Osteocyte (in vitro differentiated cells): ENCODE measurements at regions not wholly inside any gene's neighbourhood (a gene's known extent, or its start where the extent isn't known, plus 50 kb on each side); places are given as distances from the start of the nearest gene placed in this dataset.

ENCODE experiments used
- DNase-seq: peaks from one replicate; pipeline ENCODE4 v3.0.0; 2021; ENCODE audit warnings: mixed read lengths; ENCODE audit not compliant: unreplicated experiment; ENCODE audit errors: extremely low spot score
- H3K27ac Mint-ChIP-seq: one replicate; pipeline ENCODE4 v1.8.0; 2021; ENCODE audit warnings: mild to moderate bottlenecking, mixed read lengths; ENCODE audit not compliant: unreplicated experiment
- H3K27me3 Mint-ChIP-seq: one replicate; pipeline ENCODE4 v1.8.0; 2021; ENCODE audit warnings: mixed read lengths; ENCODE audit not compliant: unreplicated experiment
- H3K36me3 Mint-ChIP-seq: one replicate; pipeline ENCODE4 v1.8.0; 2021; ENCODE audit warnings: mixed read lengths; ENCODE audit not compliant: unreplicated experiment
- H3K4me1 Mint-ChIP-seq: one replicate; pipeline ENCODE4 v1.8.0; 2021; ENCODE audit warnings: mixed read lengths; ENCODE audit not compliant: unreplicated experiment
- H3K4me3 Mint-ChIP-seq: one replicate; pipeline ENCODE4 v1.8.0; 2021; ENCODE audit warnings: mild to moderate bottlenecking, moderate library complexity, mixed read lengths; ENCODE audit not compliant: unreplicated experiment
- H3K9me3 Mint-ChIP-seq: one replicate; pipeline ENCODE4 v1.8.0; 2021; ENCODE audit warnings: mixed read lengths; ENCODE audit not compliant: unreplicated experiment
- TF ChIP-seq, protein P1 (sequence below): fragments of 200-600 bp; sonication (generic); IDR thresholded peaks from 2 replicates; pipeline ENCODE4 v1.5.0; 2021; ENCODE audit warnings: antibody characterized with exemption, mild to moderate bottlenecking, moderate library complexity

DNA sequence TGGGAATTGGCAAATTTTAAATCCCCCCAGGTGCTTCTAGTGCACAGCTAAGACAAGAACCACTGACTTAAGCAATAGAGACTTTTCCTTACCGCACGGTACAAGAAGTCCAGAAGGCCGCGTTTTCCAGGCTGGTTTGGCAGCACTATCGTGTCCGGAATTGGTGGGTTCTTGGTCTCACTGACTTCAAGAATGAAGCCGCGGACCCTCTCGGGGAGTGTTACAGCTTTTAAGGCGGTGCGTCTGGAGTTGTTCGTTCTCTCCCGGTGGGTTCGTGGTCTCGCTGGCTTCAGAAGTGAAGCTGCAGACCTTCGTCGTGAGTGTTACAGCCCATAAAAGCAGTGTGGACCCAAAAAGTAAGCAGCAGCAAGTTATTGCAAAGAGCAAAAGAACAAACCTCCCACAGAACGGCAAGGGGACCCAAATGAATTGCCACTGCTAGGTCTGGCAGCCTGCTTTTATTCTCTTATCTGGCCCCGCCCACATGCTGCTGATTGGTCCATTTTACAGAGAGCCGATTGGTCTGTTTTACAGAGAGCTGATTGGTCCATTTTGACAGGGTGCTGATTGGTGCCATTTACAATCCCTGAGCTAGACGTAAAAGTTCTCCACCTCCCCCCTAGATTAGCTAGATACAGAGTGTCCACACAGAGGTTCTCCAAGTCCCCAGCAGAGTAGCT lies 264.5 kb downstream of the PREX1 start:
- Mint-ChIP-seq H3K36me3 (no peaks in the 10 kb centered on the region), H3K9me3 (no peaks in the 10 kb centered on the region), H3K27me3 (peaks cover 34% of the 10 kb centered on the region), H3K27ac (no peak overlapping the region), H3K4me3 (no peak overlapping the region), H3K4me1 (no peaks in the 10 kb centered on the region)
- TF ChIP-seq, protein P1, sequence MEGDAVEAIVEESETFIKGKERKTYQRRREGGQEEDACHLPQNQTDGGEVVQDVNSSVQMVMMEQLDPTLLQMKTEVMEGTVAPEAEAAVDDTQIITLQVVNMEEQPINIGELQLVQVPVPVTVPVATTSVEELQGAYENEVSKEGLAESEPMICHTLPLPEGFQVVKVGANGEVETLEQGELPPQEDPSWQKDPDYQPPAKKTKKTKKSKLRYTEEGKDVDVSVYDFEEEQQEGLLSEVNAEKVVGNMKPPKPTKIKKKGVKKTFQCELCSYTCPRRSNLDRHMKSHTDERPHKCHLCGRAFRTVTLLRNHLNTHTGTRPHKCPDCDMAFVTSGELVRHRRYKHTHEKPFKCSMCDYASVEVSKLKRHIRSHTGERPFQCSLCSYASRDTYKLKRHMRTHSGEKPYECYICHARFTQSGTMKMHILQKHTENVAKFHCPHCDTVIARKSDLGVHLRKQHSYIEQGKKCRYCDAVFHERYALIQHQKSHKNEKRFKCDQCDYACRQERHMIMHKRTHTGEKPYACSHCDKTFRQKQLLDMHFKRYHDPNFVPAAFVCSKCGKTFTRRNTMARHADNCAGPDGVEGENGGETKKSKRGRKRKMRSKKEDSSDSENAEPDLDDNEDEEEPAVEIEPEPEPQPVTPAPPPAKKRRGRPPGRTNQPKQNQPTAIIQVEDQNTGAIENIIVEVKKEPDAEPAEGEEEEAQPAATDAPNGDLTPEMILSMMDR: no peak
- DNase-seq: no peak

DNA sequence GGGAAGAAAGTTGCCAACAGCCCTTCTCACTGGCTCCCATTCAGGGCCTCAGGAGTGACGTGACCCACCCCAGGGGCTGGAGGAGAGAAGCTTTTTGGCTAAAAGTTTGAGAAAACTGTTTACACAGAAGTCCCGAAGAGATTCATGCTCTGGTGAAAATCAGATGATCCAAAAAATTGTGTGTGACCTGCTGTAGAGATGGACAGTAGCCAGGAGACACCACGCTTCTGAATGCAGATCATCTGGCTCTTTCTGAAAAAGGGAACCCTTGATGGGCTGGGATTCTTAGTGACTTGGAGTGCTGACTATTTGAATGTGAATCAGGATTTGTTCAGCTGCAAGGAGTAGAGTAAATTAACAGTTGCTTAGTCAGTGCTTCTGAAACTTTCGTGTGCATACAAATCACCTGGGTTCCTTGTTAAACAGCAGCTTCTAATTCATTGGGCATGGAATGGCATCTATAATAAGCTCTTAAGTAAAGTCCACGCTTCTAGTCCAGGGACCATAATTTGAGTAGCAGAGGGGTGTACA lies 265.1 kb downstream of the PREX1 start:
- no peak for DNase-seq
- Mint-ChIP-seq H3K36me3 (no peaks in the 10 kb centered on the region), H3K4me3 (no peak overlapping the region), H3K27ac (no peak overlapping the region), H3K9me3 (no peaks in the 10 kb centered on the region), H3K4me1 (no peaks in the 10 kb centered on the region), H3K27me3 (peaks cover 27% of the 10 kb centered on the region)
- TF ChIP-seq, protein P1: no peak

DNA sequence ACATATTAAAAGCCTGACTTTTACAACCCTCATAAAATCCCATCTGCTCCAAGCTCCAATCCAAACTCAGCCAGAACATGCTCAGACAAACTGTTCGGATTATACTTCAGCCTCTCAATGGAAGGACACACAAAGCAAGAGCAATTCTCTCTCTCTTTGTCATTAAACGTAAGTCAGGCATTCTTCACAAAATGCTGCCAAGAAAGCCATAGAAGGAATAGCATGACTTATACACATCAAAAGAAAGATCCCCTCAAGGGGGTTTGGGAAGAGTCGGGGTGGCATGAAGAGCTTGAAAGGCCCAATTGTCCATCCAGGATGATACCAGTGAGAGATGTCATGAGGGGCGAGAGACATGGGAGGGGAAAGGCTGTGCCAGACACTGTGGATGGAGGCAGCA lies 268.9 kb downstream of the PREX1 start:
- Mint-ChIP-seq H3K36me3 (no peaks in the 10 kb centered on the region), H3K4me3 (no peak overlapping the region), H3K9me3 (no peaks in the 10 kb centered on the region), H3K27ac (no peak overlapping the region), H3K4me1 (no peaks in the 10 kb centered on the region), H3K27me3 (peaks cover 30% of the 10 kb centered on the region)
- TF ChIP-seq, protein P1: no peak
- DNase-seq: no peak

DNA sequence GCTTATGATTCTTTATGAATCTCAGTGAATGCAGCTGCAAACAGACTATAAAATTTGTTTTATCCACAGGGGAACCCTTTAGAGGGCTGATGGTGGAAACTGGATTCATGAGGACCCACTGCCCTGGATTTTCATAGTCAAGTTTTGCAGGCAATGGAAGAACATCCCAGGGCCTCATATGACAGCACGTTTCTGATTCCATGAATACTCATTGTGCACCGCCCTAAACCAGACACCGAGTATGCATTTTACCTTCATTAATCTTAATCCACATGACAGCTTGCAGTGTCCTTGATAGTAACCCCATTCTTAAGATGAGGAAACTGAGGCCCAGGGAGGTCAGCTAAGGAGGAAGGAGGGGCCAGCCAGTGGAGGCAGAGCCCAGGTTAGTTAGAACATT lies 270.4 kb downstream of the PREX1 start:
- Mint-ChIP-seq H3K27ac (no peak overlapping the region), H3K27me3 (peaks cover 40% of the 10 kb centered on the region), H3K9me3 (no peaks in the 10 kb centered on the region), H3K4me3 (no peak overlapping the region), H3K36me3 (no peaks in the 10 kb centered on the region), H3K4me1 (no peaks in the 10 kb centered on the region)
- TF ChIP-seq, protein P1: no peak
- no peak for DNase-seq

DNA sequence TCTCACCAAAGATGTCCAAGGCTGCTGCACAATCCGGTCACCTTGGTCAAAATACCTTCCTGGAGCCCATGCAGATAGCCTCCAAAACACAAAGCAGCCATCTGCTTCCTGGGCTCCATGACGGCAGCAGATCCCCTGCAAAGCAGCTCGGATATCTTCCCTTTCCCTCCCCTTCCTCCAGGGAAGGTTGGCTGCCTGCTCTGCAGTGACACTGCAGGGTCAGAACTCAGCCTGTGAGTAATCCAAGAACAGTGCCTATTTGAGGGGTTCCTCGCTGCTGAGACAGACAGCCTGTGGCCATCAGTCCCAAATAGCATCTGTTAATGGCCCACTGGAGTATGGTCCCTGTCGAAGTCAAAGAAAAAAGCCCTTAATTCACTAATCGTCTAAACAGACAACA lies 270.8 kb downstream of the PREX1 start:
- H3K36me3 Mint-ChIP-seq: no peaks in the 10 kb centered on the region
- H3K4me1 Mint-ChIP-seq: no peaks in the 10 kb centered on the region
- TF ChIP-seq, protein P1: no peak
- H3K27ac Mint-ChIP-seq: no peak overlapping the region
- DNase-seq: no peak
- no peaks in the 10 kb centered on the region for H3K9me3 Mint-ChIP-seq
- no peak overlapping the region for H3K4me3 Mint-ChIP-seq
- peaks cover 38% of the 10 kb centered on the region for H3K27me3 Mint-ChIP-seq
